MM.1S (cell line): ENCODE measurements at regions not wholly inside any gene's neighbourhood (a gene's known extent, or its start where the extent isn't known, plus 50 kb on each side); places are given as distances from the start of the nearest gene placed in this dataset.

ENCODE experiments used
- CTCF ChIP-seq: fragments of 300-600 bp; sonication (generic); IDR thresholded peaks from 2 replicates; pipeline ENCODE4 v1.5.1; 2016; ENCODE audit warnings: antibody characterized with exemption, low read length, mixed read lengths
- EZH2 ChIP-seq: fragments of 300-600 bp; sonication (generic); optimal IDR thresholded peaks from 2 replicates; pipeline ENCODE3; 2017; ENCODE audit warnings: low read depth, mild to moderate bottlenecking, antibody characterized with exemption, low read length, mixed read lengths
- EZH2phosphoT487 ChIP-seq: fragments of 300-600 bp; sonication (generic); IDR thresholded peaks from 2 replicates; pipeline ENCODE4 v1.6.1; 2018; ENCODE audit warnings: antibody characterized with exemption, low read length

GRCh38 chr13:54383604-54384003, 1355.0 kb downstream of the OLFM4 start:
- TF ChIP-seq CTCF (no peak), EZH2phosphoT487 (no peak), EZH2 (no peak)
